Ascending aorta (tissue), 2 donors: ENCODE measurements at regions not wholly inside any gene's neighbourhood (a gene's known extent, or its start where the extent isn't known, plus 50 kb on each side); places are given as distances from the start of the nearest gene placed in this dataset.

Source experiments
- DNase-seq, 2 donors: peaks; one replicate each; pipeline ENCODE4 v3.0.0-alpha.2; 2019; ENCODE audit warnings: low spot score in 2 of 2
- H3K27ac ChIP-seq, 2 donors: fragments of 200-600 bp; sonication (generic); one replicate each; pipeline ENCODE4 v1.5.1; 2016 to 2017; ENCODE audit warnings: mild to moderate bottlenecking in 1 of 2
- H3K27me3 ChIP-seq: fragments of 200-600 bp; sonication (generic); one replicate; pipeline ENCODE4 v1.5.1; 2017
- H3K36me3 ChIP-seq, 2 donors: fragments of 200-600 bp; sonication (generic); one replicate each; pipeline ENCODE4 v1.5.1; 2016
- H3K4me1 ChIP-seq, 2 donors: fragments of 200-600 bp; sonication (generic); one replicate each; pipeline ENCODE4 v1.5.1; 2016 to 2017; ENCODE audit warnings: mild to moderate bottlenecking in 1 of 2
- H3K4me3 ChIP-seq, 2 donors: fragments of 200-600 bp; sonication (generic); one replicate each; pipeline ENCODE4 v1.5.1; 2016 to 2017; ENCODE audit warnings: mild to moderate bottlenecking in 1 of 2
- H3K9me3 ChIP-seq, 2 donors: fragments of 200-600 bp; sonication (generic); one replicate each; pipeline ENCODE4 v1.5.1; 2016
- intact Hi-C: fragments of 100-400 bp; cut with DNase I; formaldehyde crosslinking; loops from one replicate; pipeline ENCODE4 v1.15.1; 2023
- TF ChIP-seq, protein P1 (sequence below), 3 experiments: fragments of 200-600 bp in 2 of 3; fragments of 450-650 bp in 1 of 3; sonication (generic) in 2 of 3; IDR thresholded peaks; one replicate each; pipeline ENCODE4 v1.5.1; 2016 to 2019; ENCODE audit warnings: antibody characterized with exemption in 3 of 3, mild to moderate bottlenecking in 1 of 3, moderate library complexity in 1 of 3

DNA sequence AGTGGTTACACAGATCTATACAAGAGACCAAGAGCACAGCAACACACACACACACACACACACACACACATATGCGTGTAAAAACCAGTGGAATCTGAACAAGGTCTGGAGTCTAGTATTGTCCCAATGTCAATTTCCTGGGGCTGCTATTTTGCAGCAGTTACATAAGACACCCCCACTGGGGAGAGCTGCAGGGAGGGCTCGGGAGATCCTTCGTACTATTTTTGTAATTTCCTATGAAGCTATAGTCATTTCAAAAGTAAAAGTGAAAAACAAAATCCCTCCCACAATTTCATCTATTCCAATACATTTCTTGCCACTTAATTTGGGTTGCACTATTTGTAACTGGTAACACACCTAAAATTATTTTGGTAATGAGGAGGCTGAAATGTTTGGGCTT, 68.5 kb downstream of the C16orf95 start:
- DNase-seq: no peak
- intact Hi-C loops: no loop called here

GRCh38 chr16:87249425-87249824, 67.8 kb downstream of the C16orf95 start:
- Histone ChIP-seq H3K27ac (no peak overlapping the region), H3K27me3 (no peaks in the 10 kb centered on the region), H3K9me3 (no peaks in the 10 kb centered on the region), H3K36me3 (no peaks in the 10 kb centered on the region), H3K4me3 (no peak overlapping the region), H3K4me1 (no peaks in the 10 kb centered on the region)
- intact Hi-C loops: no loop called here
- TF ChIP-seq, protein P1, sequence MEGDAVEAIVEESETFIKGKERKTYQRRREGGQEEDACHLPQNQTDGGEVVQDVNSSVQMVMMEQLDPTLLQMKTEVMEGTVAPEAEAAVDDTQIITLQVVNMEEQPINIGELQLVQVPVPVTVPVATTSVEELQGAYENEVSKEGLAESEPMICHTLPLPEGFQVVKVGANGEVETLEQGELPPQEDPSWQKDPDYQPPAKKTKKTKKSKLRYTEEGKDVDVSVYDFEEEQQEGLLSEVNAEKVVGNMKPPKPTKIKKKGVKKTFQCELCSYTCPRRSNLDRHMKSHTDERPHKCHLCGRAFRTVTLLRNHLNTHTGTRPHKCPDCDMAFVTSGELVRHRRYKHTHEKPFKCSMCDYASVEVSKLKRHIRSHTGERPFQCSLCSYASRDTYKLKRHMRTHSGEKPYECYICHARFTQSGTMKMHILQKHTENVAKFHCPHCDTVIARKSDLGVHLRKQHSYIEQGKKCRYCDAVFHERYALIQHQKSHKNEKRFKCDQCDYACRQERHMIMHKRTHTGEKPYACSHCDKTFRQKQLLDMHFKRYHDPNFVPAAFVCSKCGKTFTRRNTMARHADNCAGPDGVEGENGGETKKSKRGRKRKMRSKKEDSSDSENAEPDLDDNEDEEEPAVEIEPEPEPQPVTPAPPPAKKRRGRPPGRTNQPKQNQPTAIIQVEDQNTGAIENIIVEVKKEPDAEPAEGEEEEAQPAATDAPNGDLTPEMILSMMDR (IDR thresholded peaks at IDR 0.05): no peak
- no peak for DNase-seq

More for the DNA sequence above, 68.5 kb downstream of the C16orf95 start:
- H3K36me3 ChIP-seq: no peaks in the 10 kb centered on the region
- no peak overlapping the region for H3K4me3 ChIP-seq
- no peaks in the 10 kb centered on the region for H3K9me3 ChIP-seq
- no peaks in the 10 kb centered on the region for H3K27me3 ChIP-seq
- TF ChIP-seq, protein P1 (IDR thresholded peaks at IDR 0.05): no peak
- H3K4me1 ChIP-seq: no peaks in the 10 kb centered on the region
- H3K27ac ChIP-seq: no peak overlapping the region

DNA sequence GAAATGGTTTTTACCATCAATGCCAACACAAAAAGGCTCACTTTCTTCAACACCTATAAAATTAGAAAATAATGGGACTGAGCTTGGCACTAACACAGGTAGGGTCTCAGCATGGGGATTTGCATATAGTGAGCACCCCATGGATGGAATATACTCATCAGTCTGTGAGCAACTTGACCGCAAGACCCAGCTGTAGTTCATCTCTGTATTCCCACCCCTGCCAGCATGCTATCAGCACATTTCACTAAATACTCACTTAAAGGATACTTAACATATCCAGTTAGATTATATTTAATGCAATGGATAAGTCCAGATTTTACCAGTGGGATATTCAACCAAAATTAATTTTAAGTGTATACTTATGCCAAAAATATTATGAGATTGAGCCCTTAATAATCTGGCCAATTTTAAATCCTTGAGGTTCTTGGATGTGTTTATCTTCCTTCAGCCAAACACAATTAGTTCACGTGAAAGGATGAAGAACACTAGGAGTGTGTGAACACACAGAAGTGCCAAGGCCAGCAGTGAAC, 66.7 kb downstream of the C16orf95 start:
- no peaks in the 10 kb centered on the region for H3K4me1 ChIP-seq
- no peak overlapping the region for H3K27ac ChIP-seq
- H3K4me3 ChIP-seq: no peak overlapping the region
- no peak for DNase-seq
- no peaks in the 10 kb centered on the region for H3K36me3 ChIP-seq
- intact Hi-C loops: no loop called here
- H3K9me3 ChIP-seq: no peaks in the 10 kb centered on the region
- TF ChIP-seq, protein P1 (IDR thresholded peaks at IDR 0.05): no peak
- H3K27me3 ChIP-seq: no peaks in the 10 kb centered on the region

DNA sequence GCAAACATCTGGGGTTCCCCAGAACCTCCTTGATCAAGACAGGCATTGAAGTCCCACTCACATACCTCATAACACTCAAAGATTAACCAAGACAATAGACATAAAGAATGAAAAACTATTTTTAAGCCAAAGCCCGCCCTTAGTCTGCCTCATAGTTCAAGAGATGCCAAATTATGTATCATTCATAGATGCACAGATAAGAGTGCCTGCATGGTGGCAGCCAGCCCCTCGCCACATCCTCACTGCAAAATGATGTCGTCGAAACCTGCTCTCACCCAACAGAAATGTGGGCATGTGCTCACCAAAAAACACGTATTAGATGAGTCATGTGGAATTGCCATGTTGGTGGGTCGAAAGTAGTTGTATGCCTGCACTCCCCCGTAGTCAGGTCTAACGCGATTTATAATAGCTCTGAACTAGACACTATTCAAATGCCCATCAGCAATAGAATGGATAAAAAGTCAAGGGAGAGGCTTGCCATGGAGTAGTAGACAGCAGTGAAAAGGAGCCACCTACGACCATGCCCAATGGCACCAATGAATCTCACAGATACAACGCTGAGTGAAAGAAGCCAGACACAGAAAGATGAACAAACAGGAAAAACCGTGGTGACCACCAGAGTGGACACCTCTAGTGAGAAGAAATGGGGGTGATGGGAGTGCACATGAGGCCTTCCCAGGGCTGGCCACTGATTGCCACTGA, 64.8 kb downstream of the C16orf95 start:
- intact Hi-C loops: no loop called here
- Histone ChIP-seq H3K27me3 (no peaks in the 10 kb centered on the region), H3K27ac (no peak overlapping the region), H3K4me1 (no peaks in the 10 kb centered on the region), H3K4me3 (no peak overlapping the region), H3K36me3 (no peaks in the 10 kb centered on the region), H3K9me3 (no peaks in the 10 kb centered on the region)
- peak in 1 of 2 donors; percentile 19 for DNase-seq
- TF ChIP-seq, protein P1 (IDR thresholded peaks at IDR 0.05): no peak
